Endothelial cell of umbilical vein (primary cell): ENCODE measurements at regions not wholly inside any gene's neighbourhood (a gene's known extent, or its start where the extent isn't known, plus 50 kb on each side); places are given as distances from the start of the nearest gene placed in this dataset.

Source experiments
- BruUV-seq: library from RNA; stranded (reverse); fragments of 400-500 nt; replicated peaks from 2 replicates; lab custom pipeline; 2021; lab: Mats Ljungman, UMichigan
- CTCF ChIA-PET: fragments of 300-600, 350-600 bp; sonication (Branson Sonifier 250); formaldehyde crosslinking; loops from one replicate; lab custom pipeline; 2021; ENCODE audit warnings: antibody characterized with exemption, inconsistent platforms; lab: Charles Lee
- POLR2A ChIA-PET: fragments of 300-600, 350-600 bp; sonication (Branson Sonifier 250); formaldehyde crosslinking; loops from one replicate; lab custom pipeline; 2021; ENCODE audit warnings: antibody characterized with exemption, inconsistent platforms; lab: Charles Lee
- DNase-seq: peaks from one replicate; pipeline ENCODE4 v3.0.0-alpha.2; 2011; ENCODE audit warnings: low read depth, low spot score
- FAIRE-seq: peaks from 2 replicates; lab custom pipeline; 2011; peaks lifted over from hg19 to GRCh38; lab: Jason Lieb, UNC
- H2AFZ ChIP-seq: 2 replicates; pipeline ENCODE4 v1.6.0; 2012; ENCODE audit warnings: low read depth, low read length, control low read depth, inconsistent platforms
- H3K27ac ChIP-seq: 2 replicates; pipeline ENCODE4 v1.5.1; 2011; ENCODE audit warnings: low read depth, mild to moderate bottlenecking, control low read depth, low read length, moderate library complexity; ENCODE audit not compliant: insufficient read depth
- H3K27me3 ChIP-seq, 2 experiments: 2 replicates each; pipeline versions ENCODE4 v1.6.0 to v1.6.1; 2011; ENCODE audit warnings: low read length in 2 of 2, mixed read lengths in 1 of 2; ENCODE audit not compliant: control insufficient read depth in 2 of 2, insufficient read depth in 2 of 2
- H3K36me3 ChIP-seq, 2 experiments: 2 replicates in 1 of 2; 3 replicates in 1 of 2; pipeline ENCODE4 v1.5.1; 2011; ENCODE audit warnings: low read length in 2 of 2, mild to moderate bottlenecking in 1 of 2, moderate library complexity in 1 of 2; ENCODE audit not compliant: control insufficient read depth in 2 of 2, insufficient read depth in 2 of 2; ENCODE audit errors: extremely low read depth in 1 of 2
- H3K4me1 ChIP-seq: 3 replicates; pipeline ENCODE4 v1.5.1; 2011; ENCODE audit warnings: mild to moderate bottlenecking, low read length; ENCODE audit not compliant: control insufficient read depth, insufficient read depth; ENCODE audit errors: extremely low read depth
- H3K4me2 ChIP-seq: 2 replicates; pipeline ENCODE4 v1.6.1; 2011; ENCODE audit warnings: low read length, control low read depth, mixed read lengths; ENCODE audit not compliant: insufficient read depth
- H3K4me3 ChIP-seq, 3 experiments: fragments of 200-600 bp in 1 of 3; sonication (generic), shearing (Covaris generic) in 1 of 3; replicated peaks in 1 of 3; 2 replicates each; pipeline ENCODE4 v1.5.1; 2011 to 2016; ENCODE audit warnings: control low read depth in 3 of 3, low read length in 3 of 3, mild to moderate bottlenecking in 2 of 3, inconsistent platforms in 1 of 3, low read depth in 1 of 3, moderate library complexity in 1 of 3; ENCODE audit not compliant: insufficient read depth in 1 of 3
- H3K79me2 ChIP-seq: 2 replicates; pipeline ENCODE4 v1.6.0; 2012; ENCODE audit warnings: low read length, inconsistent platforms; ENCODE audit not compliant: control insufficient read depth, insufficient read depth
- H3K9ac ChIP-seq: replicated peaks from 2 replicates; pipeline ENCODE3; 2011; ENCODE audit warnings: low read length, control low read depth; ENCODE audit not compliant: insufficient read depth; ENCODE audit errors: extremely low read depth
- H3K9me1 ChIP-seq: replicated peaks from 3 replicates; pipeline ENCODE4 v1.6.0; 2011; ENCODE audit warnings: mild to moderate bottlenecking, low read length; ENCODE audit not compliant: control insufficient read depth, insufficient read depth; ENCODE audit errors: extremely low read depth
- H3K9me3 ChIP-seq: replicated peaks from 2 replicates; pipeline ENCODE4 v1.5.1; 2012; ENCODE audit warnings: low read length, inconsistent platforms; ENCODE audit not compliant: control insufficient read depth, insufficient read depth
- H4K20me1 ChIP-seq: replicated peaks from 2 replicates; pipeline ENCODE3; 2011; ENCODE audit warnings: mild to moderate bottlenecking, low read length; ENCODE audit not compliant: control insufficient read depth, insufficient read depth; ENCODE audit errors: extremely low read depth
- CTCF ChIP-seq, 2 donors: IDR thresholded peaks; 1 replicate in 1 of 2; 2 replicates in 1 of 2; pipeline ENCODE4 v1.5.1; 2011; ENCODE audit warnings: low read length in 2 of 2, mild to moderate bottlenecking in 2 of 2, moderate library complexity in 2 of 2, control low read depth in 1 of 2, inconsistent platforms in 1 of 2, low read depth in 1 of 2; ENCODE audit not compliant: insufficient read depth in 1 of 2; ENCODE audit errors: extremely low read depth in 1 of 2
- EZH2 ChIP-seq: IDR thresholded peaks from 2 replicates; pipeline ENCODE4 v1.6.1; 2012; ENCODE audit warnings: borderline replicate concordance, low read depth, mild to moderate bottlenecking, moderate library complexity, low read length, inconsistent platforms; ENCODE audit not compliant: severe bottlenecking
- FOS ChIP-seq: IDR thresholded peaks from 2 replicates; pipeline ENCODE4 v1.6.1; 2011; ENCODE audit warnings: mild to moderate bottlenecking, low read length, moderate library complexity, borderline replicate concordance; ENCODE audit not compliant: insufficient read depth
- GATA2 ChIP-seq: IDR thresholded peaks from 2 replicates; pipeline ENCODE4 v1.7.0; 2011; ENCODE audit warnings: low read depth, mild to moderate bottlenecking, moderate library complexity, mixed read lengths, low read length; ENCODE audit not compliant: insufficient read length, insufficient read depth
- JUN ChIP-seq: IDR thresholded peaks from 2 replicates; pipeline ENCODE4 v1.6.1; 2011; ENCODE audit warnings: borderline replicate concordance, low read depth; ENCODE audit not compliant: insufficient read length, insufficient read depth
- MAX ChIP-seq: IDR thresholded peaks from 2 replicates; pipeline ENCODE4 v1.6.1; 2011; ENCODE audit not compliant: insufficient read depth, insufficient read length
- MYC ChIP-seq: IDR thresholded peaks from one replicate; pipeline ENCODE4 v1.6.1; 2011; ENCODE audit warnings: mild to moderate bottlenecking, low read depth, low read length
- POLR2A ChIP-seq: IDR thresholded peaks from 2 replicates; pipeline ENCODE4 v1.6.1; 2012; ENCODE audit warnings: low read depth, mild to moderate bottlenecking, control low read depth, low read length
- POLR2AphosphoS5 ChIP-seq: IDR thresholded peaks from 2 replicates; pipeline ENCODE4 v1.6.1; 2012; ENCODE audit warnings: low read depth, mild to moderate bottlenecking, control low read depth, low read length, moderate library complexity; ENCODE audit not compliant: insufficient read depth
- dilution Hi-C: fragments of 300-500 bp; cut with MboI; formaldehyde crosslinking; loops from one replicate; pipeline ENCODE4 v1.15.0; 2019; ENCODE audit warnings: low sequenced_read_pairs; ENCODE audit not compliant: extremely low pct_ligation_motif_present
- intact Hi-C: fragments of 100-400 bp; cut with micrococcal nuclease; formaldehyde crosslinking; loops from one replicate; pipeline ENCODE4 v1.10.0; 2022

GRCh38 chr20:11260611-11261010, 586.8 kb upstream of the JAG1 start:
- FAIRE-seq (no peak), DNase-seq (no peak)
- intact Hi-C loops = loop anchor here (10.0 kb wide), 1 partner anchor 256 kb away; no protein-coding TSS in a partner anchor
- Histone ChIP-seq H3K36me3 (no peaks in the 10 kb centered on the region), H3K9ac (no peak overlapping the region), H2AFZ (no peak overlapping the region), H3K79me2 (no peaks in the 10 kb centered on the region), H4K20me1 (no peaks in the 10 kb centered on the region), H3K9me1 (no peaks in the 10 kb centered on the region), H3K9me3 (no peaks in the 10 kb centered on the region), H3K4me3 (no peak overlapping the region), H3K27ac (no peak overlapping the region), H3K4me1 (no peaks in the 10 kb centered on the region), H3K27me3 (no peaks in the 10 kb centered on the region), H3K4me2 (no peak overlapping the region)
- POLR2A ChIA-PET = interaction anchor here (0.6 kb wide), 1 partner anchor 272 kb away, joined by 3 read pairs; no protein-coding TSS in a partner anchor
- TF ChIP-seq EZH2 (no peak), JUN (no peak)
- no TSS peak for BruUV-seq
- dilution Hi-C loops = no loop called here
- CTCF ChIA-PET = interaction anchor here (1.7 kb wide), 1 partner anchor 282 kb away, joined by 3 read pairs; no protein-coding TSS in a partner anchor

GRCh38 chr20:11261533-11262000, 587.8 kb upstream of the JAG1 start:
- FAIRE-seq (no peak), DNase-seq (no peak)
- H2AFZ ChIP-seq = no peak overlapping the region
- no peaks in the 10 kb centered on the region for H3K9me1 ChIP-seq
- BruUV-seq = no TSS peak
- TF ChIP-seq MAX (no peak), MYC (no peak), POLR2A (no peak), CTCF (IDR thresholded peaks at IDR 0.05; ENCODE audit: extremely low read depth in 1 of 2, insufficient read depth in 1 of 2, low read depth in 1 of 2, low read length in 2 of 2) (no peak), POLR2AphosphoS5 (no peak), JUN (no peak), GATA2 (no peak), FOS (no peak), EZH2 (no peak)
- H3K9ac ChIP-seq = no peak overlapping the region
- no peak overlapping the region for H3K4me2 ChIP-seq
- ChIA-PET CTCF (interaction anchor here (1.1 to 1.7 kb wide), 2 partner anchors 24 to 281 kb away, joined by 3 read pairs; no protein-coding TSS in a partner anchor), POLR2A (no interaction called here)
- no peaks in the 10 kb centered on the region for H3K36me3 ChIP-seq
- no peaks in the 10 kb centered on the region for H3K79me2 ChIP-seq
- intact Hi-C loops (loop anchor here (10.0 kb wide), 1 partner anchor 257 kb away; no protein-coding TSS in a partner anchor), dilution Hi-C loops (no loop called here)
- H3K27ac ChIP-seq = no peak overlapping the region
- H3K27me3 ChIP-seq = no peaks in the 10 kb centered on the region
- peaks cover 8% of the 10 kb centered on the region for H3K4me1 ChIP-seq
- no peak overlapping the region for H3K4me3 ChIP-seq
- H4K20me1 ChIP-seq = no peaks in the 10 kb centered on the region
- no peaks in the 10 kb centered on the region for H3K9me3 ChIP-seq
